HEK293 (cell line): ENCODE measurements at regions not wholly inside any gene's neighbourhood (a gene's known extent, or its start where the extent isn't known, plus 50 kb on each side); places are given as distances from the start of the nearest gene placed in this dataset.

Experiments
- CTCF ChIA-PET: fragments of 350-600 bp; formaldehyde crosslinking; extraction: SDS; loops from one replicate; lab custom pipeline; 2021; ENCODE audit warnings: antibody characterized with exemption; lab: Yijun Ruan, JAX
- POLR2A ChIA-PET: fragments of 300-600 bp; formaldehyde crosslinking; extraction: SDS; loops from one replicate; lab custom pipeline; 2020; ENCODE audit warnings: antibody characterized with exemption, inconsistent platforms; lab: Yijun Ruan, JAX
- H3K27ac ChIP-seq: fragments of 200-500 bp; sonication (Bioruptor generic); 2 replicates; pipeline ENCODE4 v1.5.1; 2014; ENCODE audit warnings: low read depth, low read length, control low read depth, inconsistent platforms; ENCODE audit errors: extremely low read depth
- H3K36me3 ChIP-seq, 2 experiments: fragments of 200-500 bp in 1 of 2; sonication (Bioruptor generic) in 1 of 2; 1 replicate in 1 of 2; 2 replicates in 1 of 2; pipeline ENCODE4 v1.5.1; 2014 to 2017; ENCODE audit warnings: inconsistent platforms in 2 of 2, low read length in 2 of 2; ENCODE audit not compliant: control insufficient read depth in 2 of 2, insufficient read depth in 1 of 2
- H3K4me1 ChIP-seq: fragments of 200-500 bp; sonication (Bioruptor generic); 2 replicates; pipeline ENCODE4 v1.5.1; 2014; ENCODE audit warnings: mild to moderate bottlenecking, low read length, inconsistent platforms; ENCODE audit not compliant: control insufficient read depth, insufficient read depth
- H3K4me3 ChIP-seq: 2 replicates; pipeline ENCODE4 v1.5.1; 2011; ENCODE audit warnings: low read depth, mild to moderate bottlenecking, control low read depth, low read length, moderate library complexity
- H3K9me3 ChIP-seq: fragments of 200-500 bp; sonication (Bioruptor generic); 2 replicates; pipeline ENCODE4 v1.5.1; 2014; ENCODE audit warnings: low read depth, low read length, inconsistent platforms; ENCODE audit not compliant: control insufficient read depth, insufficient read depth
- GLIS2 ChIP-seq: fragments of 450-650 bp; formaldehyde crosslinking; IDR thresholded peaks from 2 replicates; pipeline ENCODE4 v1.5.1; 2016; ENCODE audit warnings: missing biosample characterization, missing genetic modification characterization
- KLF1 ChIP-seq: fragments of 450-650 bp; formaldehyde crosslinking; IDR thresholded peaks from 2 replicates; pipeline ENCODE4 v1.5.1; 2016; ENCODE audit warnings: missing biosample characterization, missing genetic modification characterization
- KLF7 ChIP-seq: fragments of 450-650 bp; formaldehyde crosslinking; IDR thresholded peaks from 2 replicates; pipeline ENCODE4 v1.5.1; 2016; ENCODE audit warnings: missing biosample characterization, missing genetic modification characterization, borderline replicate concordance
- KLF8 ChIP-seq: fragments of 450-650 bp; formaldehyde crosslinking; IDR thresholded peaks from 2 replicates; pipeline ENCODE4 v1.5.1; 2016; ENCODE audit warnings: missing biosample characterization, missing genetic modification characterization
- KLF9 ChIP-seq: fragments of 450-650 bp; formaldehyde crosslinking; IDR thresholded peaks from 2 replicates; pipeline ENCODE4 v1.5.1; 2016; ENCODE audit warnings: missing biosample characterization, missing genetic modification characterization, low read depth
- TCF7L2 ChIP-seq: IDR thresholded peaks from 2 replicates; pipeline ENCODE4 v1.6.1; 2011; ENCODE audit warnings: low read depth, mild to moderate bottlenecking, inconsistent platforms, low read length, moderate library complexity, borderline replicate concordance
- WT1 ChIP-seq: fragments of 450-650 bp; formaldehyde crosslinking; IDR thresholded peaks from 2 replicates; pipeline ENCODE4 v1.5.1; 2016; ENCODE audit warnings: missing biosample characterization, missing genetic modification characterization
- ZBTB21 ChIP-seq: fragments of 450-650 bp; formaldehyde crosslinking; IDR thresholded peaks from 2 replicates; pipeline ENCODE4 v1.5.1; 2017; ENCODE audit warnings: missing biosample characterization, missing genetic modification characterization
- ZBTB6 ChIP-seq: fragments of 450-650 bp; formaldehyde crosslinking; IDR thresholded peaks from 2 replicates; pipeline ENCODE4 v1.5.1; 2017; ENCODE audit warnings: missing biosample characterization, missing genetic modification characterization
- ZBTB8A ChIP-seq: fragments of 450-650 bp; formaldehyde crosslinking; IDR thresholded peaks from 2 replicates; pipeline ENCODE4 v1.5.1; 2016; ENCODE audit warnings: missing biosample characterization, missing genetic modification characterization
- ZFHX2 ChIP-seq: fragments of 450-650 bp; formaldehyde crosslinking; conservative IDR thresholded peaks from 2 replicates; pipeline ENCODE4 v1.5.1; 2016; ENCODE audit warnings: missing biosample characterization, missing genetic modification characterization
- ZNF140 ChIP-seq: fragments of 450-650 bp; formaldehyde crosslinking; IDR thresholded peaks from 2 replicates; pipeline ENCODE4 v1.5.1; 2016; ENCODE audit warnings: missing biosample characterization, missing genetic modification characterization
- ZNF214 ChIP-seq: fragments of 450-650 bp; formaldehyde crosslinking; IDR thresholded peaks from 2 replicates; pipeline ENCODE4 v1.5.1; 2017; ENCODE audit warnings: missing biosample characterization, mild to moderate bottlenecking, missing genetic modification characterization, borderline replicate concordance
- ZNF280D ChIP-seq: fragments of 450-650 bp; formaldehyde crosslinking; IDR thresholded peaks from 2 replicates; pipeline ENCODE4 v1.5.1; 2016; ENCODE audit warnings: missing biosample characterization, missing genetic modification characterization
- ZNF335 ChIP-seq: fragments of 450-650 bp; formaldehyde crosslinking; conservative IDR thresholded peaks from 2 replicates; pipeline ENCODE4 v1.5.1; 2016; ENCODE audit warnings: missing biosample characterization, missing genetic modification characterization
- ZNF391 ChIP-seq: fragments of 450-650 bp; formaldehyde crosslinking; IDR thresholded peaks from 2 replicates; pipeline ENCODE4 v1.5.1; 2016; ENCODE audit warnings: low read depth, missing biosample characterization, missing genetic modification characterization, borderline replicate concordance
- ZNF473 ChIP-seq: fragments of 450-650 bp; formaldehyde crosslinking; IDR thresholded peaks from 2 replicates; pipeline ENCODE4 v1.5.1; 2017; ENCODE audit warnings: missing biosample characterization, missing genetic modification characterization
- ZNF513 ChIP-seq: fragments of 450-650 bp; IDR thresholded peaks from 2 replicates; pipeline ENCODE4 v1.5.1; 2018; ENCODE audit warnings: missing biosample characterization, missing genetic modification characterization
- ZNF670 ChIP-seq: fragments of 450-650 bp; formaldehyde crosslinking; IDR thresholded peaks from 2 replicates; pipeline ENCODE4 v1.5.1; 2016; ENCODE audit warnings: missing biosample characterization, missing genetic modification characterization, low read depth
- ZNF776 ChIP-seq: fragments of 450-650 bp; formaldehyde crosslinking; IDR thresholded peaks from 2 replicates; pipeline ENCODE4 v1.5.0; 2017; ENCODE audit warnings: missing biosample characterization, missing genetic modification characterization, borderline replicate concordance
- ZNF837 ChIP-seq: fragments of 450-650 bp; formaldehyde crosslinking; IDR thresholded peaks from 2 replicates; pipeline ENCODE4 v1.5.1; 2016; ENCODE audit warnings: missing biosample characterization, missing genetic modification characterization
- TF ChIP-seq, protein P1 (sequence below): fragments of 450-650 bp; formaldehyde crosslinking; IDR thresholded peaks from 2 replicates; pipeline ENCODE4 v1.5.1; 2016; ENCODE audit warnings: missing biosample characterization, missing genetic modification characterization
- TF ChIP-seq, protein P2 (sequence below): fragments of 450-650 bp; formaldehyde crosslinking; IDR thresholded peaks from 2 replicates; pipeline ENCODE4 v1.5.1; 2016; ENCODE audit warnings: missing biosample characterization, missing genetic modification characterization
- TF ChIP-seq, protein P3 (sequence below): fragments of 450-650 bp; formaldehyde crosslinking; IDR thresholded peaks from 2 replicates; pipeline ENCODE4 v1.5.1; 2016; ENCODE audit warnings: missing biosample characterization, missing genetic modification characterization

- TF ChIP-seq, protein P1, sequence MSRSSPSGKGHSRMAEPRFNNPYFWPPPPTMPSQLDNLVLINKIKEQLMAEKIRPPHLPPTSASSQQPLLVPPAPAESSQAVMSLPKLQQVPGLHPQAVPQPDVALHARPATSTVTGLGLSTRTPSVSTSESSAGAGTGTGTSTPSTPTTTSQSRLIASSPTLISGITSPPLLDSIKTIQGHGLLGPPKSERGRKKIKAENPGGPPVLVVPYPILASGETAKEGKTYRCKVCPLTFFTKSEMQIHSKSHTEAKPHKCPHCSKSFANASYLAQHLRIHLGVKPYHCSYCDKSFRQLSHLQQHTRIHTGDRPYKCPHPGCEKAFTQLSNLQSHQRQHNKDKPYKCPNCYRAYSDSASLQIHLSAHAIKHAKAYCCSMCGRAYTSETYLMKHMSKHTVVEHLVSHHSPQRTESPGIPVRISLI = no peak
- TF ChIP-seq, all 188 proteins: peak for 0
These were observed 172.2 kb downstream of the BRMS1L start (continued) for GRCh38 chr14:35998303-35998702.

DNA sequence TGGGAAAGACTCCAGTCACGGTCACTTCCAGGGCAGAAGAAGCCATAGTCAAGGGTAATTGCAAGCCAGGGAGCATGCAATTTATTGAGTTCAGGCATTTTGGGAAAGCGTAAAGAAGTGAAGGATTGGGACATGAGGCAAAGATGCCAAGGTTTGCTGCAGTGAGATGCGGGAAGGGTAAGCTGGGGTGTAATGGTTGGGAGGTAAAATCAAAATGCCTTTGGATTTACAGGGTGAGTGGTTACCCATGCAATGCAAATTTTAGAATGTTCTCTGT is 167.5 kb downstream of the BRMS1L start:
- no peaks in the 10 kb centered on the region for H3K4me1 ChIP-seq
- ChIA-PET POLR2A (no interaction called here), CTCF (no interaction called here)
- TF ChIP-seq WT1 (tag by site-specific recombination) = no peak
- TF ChIP-seq ZNF837 (tag by site-specific recombination) = no peak
- no peak for TF ChIP-seq GLIS2 (tag by site-specific recombination)
- TF ChIP-seq ZNF776 (tag by site-specific recombination) = no peak
- no peak for TF ChIP-seq TCF7L2
- H3K4me3 ChIP-seq = no peak overlapping the region
- H3K27ac ChIP-seq = no peak overlapping the region
- H3K9me3 ChIP-seq = no peaks in the 10 kb centered on the region
- H3K36me3 ChIP-seq = no peaks in the 10 kb centered on the region

- POLR2A ChIA-PET = no interaction called here
- Histone ChIP-seq H3K4me3 (no peak overlapping the region), H3K27ac (no peak overlapping the region), H3K4me1 (no peaks in the 10 kb centered on the region), H3K9me3 (no peaks in the 10 kb centered on the region), H3K36me3 (no peaks in the 10 kb centered on the region)
- CTCF ChIA-PET = no interaction called here
- TF ChIP-seq KLF8 (tag by site-specific recombination) (no peak), ZNF473 (tag by site-specific recombination) (no peak), ZNF280D (no peak), ZNF513 (tag by site-specific recombination) (no peak), ZNF670 (tag by site-specific recombination) (no peak), ZNF391 (tag by site-specific recombination) (no peak), ZBTB6 (tag by site-specific recombination) (no peak), KLF7 (tag by site-specific recombination) (no peak), KLF1 (tag by site-specific recombination) (no peak), ZBTB21 (no peak), ZFHX2 (tag by site-specific recombination) (no peak), ZBTB8A (tag by site-specific recombination) (no peak), ZNF140 (tag by site-specific recombination) (no peak), ZNF214 (tag by site-specific recombination) (no peak), ZNF335 (tag by site-specific recombination) (no peak), KLF9 (tag by site-specific recombination) (no peak)
- TF ChIP-seq, protein P2, sequence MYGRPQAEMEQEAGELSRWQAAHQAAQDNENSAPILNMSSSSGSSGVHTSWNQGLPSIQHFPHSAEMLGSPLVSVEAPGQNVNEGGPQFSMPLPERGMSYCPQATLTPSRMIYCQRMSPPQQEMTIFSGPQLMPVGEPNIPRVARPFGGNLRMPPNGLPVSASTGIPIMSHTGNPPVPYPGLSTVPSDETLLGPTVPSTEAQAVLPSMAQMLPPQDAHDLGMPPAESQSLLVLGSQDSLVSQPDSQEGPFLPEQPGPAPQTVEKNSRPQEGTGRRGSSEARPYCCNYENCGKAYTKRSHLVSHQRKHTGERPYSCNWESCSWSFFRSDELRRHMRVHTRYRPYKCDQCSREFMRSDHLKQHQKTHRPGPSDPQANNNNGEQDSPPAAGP (tag by site-specific recombination) = no peak
- TF ChIP-seq, protein P3, sequence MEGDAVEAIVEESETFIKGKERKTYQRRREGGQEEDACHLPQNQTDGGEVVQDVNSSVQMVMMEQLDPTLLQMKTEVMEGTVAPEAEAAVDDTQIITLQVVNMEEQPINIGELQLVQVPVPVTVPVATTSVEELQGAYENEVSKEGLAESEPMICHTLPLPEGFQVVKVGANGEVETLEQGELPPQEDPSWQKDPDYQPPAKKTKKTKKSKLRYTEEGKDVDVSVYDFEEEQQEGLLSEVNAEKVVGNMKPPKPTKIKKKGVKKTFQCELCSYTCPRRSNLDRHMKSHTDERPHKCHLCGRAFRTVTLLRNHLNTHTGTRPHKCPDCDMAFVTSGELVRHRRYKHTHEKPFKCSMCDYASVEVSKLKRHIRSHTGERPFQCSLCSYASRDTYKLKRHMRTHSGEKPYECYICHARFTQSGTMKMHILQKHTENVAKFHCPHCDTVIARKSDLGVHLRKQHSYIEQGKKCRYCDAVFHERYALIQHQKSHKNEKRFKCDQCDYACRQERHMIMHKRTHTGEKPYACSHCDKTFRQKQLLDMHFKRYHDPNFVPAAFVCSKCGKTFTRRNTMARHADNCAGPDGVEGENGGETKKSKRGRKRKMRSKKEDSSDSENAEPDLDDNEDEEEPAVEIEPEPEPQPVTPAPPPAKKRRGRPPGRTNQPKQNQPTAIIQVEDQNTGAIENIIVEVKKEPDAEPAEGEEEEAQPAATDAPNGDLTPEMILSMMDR (tag by site-specific recombination) = no peak
These were observed 166.9 kb downstream of the BRMS1L start for GRCh38 chr14:35992816-35993683.
